ENCODE measurements at regions not wholly inside any gene's neighbourhood (a gene's known extent, or its start where the extent isn't known, plus 50 kb on each side); places are given as distances from the start of the nearest gene placed in this dataset.
A peak's percentile ranks its signal among the peaks of the same experiment; 100 is the strongest.

DNA sequence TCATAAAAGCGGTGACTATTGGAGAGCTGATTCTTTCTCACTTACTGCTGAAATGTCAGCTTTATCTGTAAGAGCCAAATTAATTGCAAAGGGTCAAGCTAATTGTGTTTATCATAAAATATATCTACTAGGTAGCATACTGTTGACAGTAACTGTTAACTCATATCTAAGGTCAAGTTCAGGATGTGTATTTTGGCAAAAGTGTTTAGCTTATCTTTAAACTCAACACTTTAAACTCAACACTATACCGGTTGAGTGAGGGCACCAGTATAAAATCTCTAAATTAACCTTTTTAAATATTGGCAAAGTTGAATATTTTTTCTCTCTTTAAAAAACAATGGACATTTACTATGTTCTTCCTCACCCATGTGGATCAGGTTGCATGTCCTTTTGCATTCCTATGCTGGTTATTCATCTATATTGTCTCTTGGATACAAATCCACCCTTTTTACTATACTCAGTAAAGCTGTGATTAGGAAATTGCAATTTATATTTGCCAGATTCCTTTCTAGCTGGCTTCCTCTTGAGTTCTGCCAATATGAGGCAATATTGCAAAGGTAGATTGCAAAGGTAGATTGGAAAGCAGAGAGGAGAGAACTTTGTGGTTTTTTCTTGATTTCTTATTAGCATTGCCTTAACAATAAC, 344.6 kb upstream of the DCBLD2 start:
- Histone ChIP-seq H3K4me1 (peaks cover 4 to 45% (median 4%) of the 10 kb centered on the region in 3 donors), H3K27ac (no peak overlapping the region), H3K36me3 (no peaks in the 10 kb centered on the region), H3K27me3 (no peaks in the 10 kb centered on the region), H3K4me3 (no peak overlapping the region), H3K9me3 (no peaks in the 10 kb centered on the region)
- 66 to 68% methylated on average over 2 of the region's 2 CpGs for WGBS, 2 donors
- TF ChIP-seq, protein P1, sequence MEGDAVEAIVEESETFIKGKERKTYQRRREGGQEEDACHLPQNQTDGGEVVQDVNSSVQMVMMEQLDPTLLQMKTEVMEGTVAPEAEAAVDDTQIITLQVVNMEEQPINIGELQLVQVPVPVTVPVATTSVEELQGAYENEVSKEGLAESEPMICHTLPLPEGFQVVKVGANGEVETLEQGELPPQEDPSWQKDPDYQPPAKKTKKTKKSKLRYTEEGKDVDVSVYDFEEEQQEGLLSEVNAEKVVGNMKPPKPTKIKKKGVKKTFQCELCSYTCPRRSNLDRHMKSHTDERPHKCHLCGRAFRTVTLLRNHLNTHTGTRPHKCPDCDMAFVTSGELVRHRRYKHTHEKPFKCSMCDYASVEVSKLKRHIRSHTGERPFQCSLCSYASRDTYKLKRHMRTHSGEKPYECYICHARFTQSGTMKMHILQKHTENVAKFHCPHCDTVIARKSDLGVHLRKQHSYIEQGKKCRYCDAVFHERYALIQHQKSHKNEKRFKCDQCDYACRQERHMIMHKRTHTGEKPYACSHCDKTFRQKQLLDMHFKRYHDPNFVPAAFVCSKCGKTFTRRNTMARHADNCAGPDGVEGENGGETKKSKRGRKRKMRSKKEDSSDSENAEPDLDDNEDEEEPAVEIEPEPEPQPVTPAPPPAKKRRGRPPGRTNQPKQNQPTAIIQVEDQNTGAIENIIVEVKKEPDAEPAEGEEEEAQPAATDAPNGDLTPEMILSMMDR (IDR thresholded peaks at IDR 0.05), result no peak
- no peak for TF ChIP-seq POLR2A (IDR thresholded peaks at IDR 0.05)
- intact Hi-C loops (cut with DNase I), result no loop called here
- no peak for DNase-seq

DNA sequence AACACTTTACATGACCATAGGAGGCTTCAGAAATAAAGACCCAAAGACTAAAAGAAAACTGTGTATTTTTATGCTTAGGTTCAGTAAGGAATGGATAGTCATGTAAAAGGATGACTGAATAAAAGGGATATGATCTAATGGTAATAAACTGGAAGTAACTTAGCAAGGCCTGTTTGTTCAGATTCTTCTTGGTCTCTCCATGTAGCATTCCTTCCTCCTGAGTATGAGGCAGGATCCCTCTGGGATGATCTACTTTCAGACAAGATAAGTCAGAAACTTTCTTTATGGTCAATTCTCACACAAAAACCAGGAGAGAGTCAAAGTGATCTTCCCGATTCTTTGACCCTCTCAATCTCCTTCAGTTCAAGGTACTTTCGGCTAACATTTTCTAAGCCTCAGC, 340.8 kb upstream of the DCBLD2 start:
- no peak for TF ChIP-seq POLR2A (IDR thresholded peaks at IDR 0.05)
- TF ChIP-seq, protein P1 (IDR thresholded peaks at IDR 0.05), result no peak
- H3K9me3 ChIP-seq, result no peaks in the 10 kb centered on the region

DNA sequence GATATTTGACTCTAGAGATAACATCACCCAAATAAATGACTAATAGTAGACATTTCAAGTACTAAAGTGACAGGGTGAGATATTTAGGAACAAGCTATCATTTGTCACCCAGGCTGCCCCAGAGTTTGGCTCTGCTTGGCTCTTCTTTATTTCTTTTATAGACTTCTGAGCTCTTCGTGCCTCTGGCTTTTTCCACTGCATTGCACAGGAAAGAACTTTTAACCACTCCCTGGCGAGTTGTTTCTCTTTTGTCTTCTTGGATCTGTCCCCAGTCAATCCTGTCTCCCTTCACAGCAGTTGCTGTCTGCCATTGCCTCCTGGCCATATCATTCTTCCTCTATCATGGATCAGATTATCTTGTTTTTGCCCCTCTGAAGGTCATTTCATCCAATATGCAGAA, 339.2 kb upstream of the DCBLD2 start:
- no peak for DNase-seq
- Histone ChIP-seq H3K27ac (peak overlapping the region in 2 of 4 donors; percentile 29 to 61), H3K9me3 (no peaks in the 10 kb centered on the region), H3K4me3 (no peak overlapping the region), H3K4me1 (peaks cover 0 to 7% (median 0%) of the 10 kb centered on the region in 3 donors), H3K27me3 (no peaks in the 10 kb centered on the region), H3K36me3 (no peaks in the 10 kb centered on the region)
- no peak for TF ChIP-seq POLR2A (IDR thresholded peaks at IDR 0.05)
- TF ChIP-seq, protein P1 (IDR thresholded peaks at IDR 0.05), result no peak
- 10 to 28% methylated on average over 2 of the region's 2 CpGs for WGBS, 2 donors
- intact Hi-C loops (cut with DNase I), result no loop called here

More for the DNA sequence above, 340.8 kb upstream of the DCBLD2 start:
- no peak overlapping the region for H3K27ac ChIP-seq
- H3K27me3 ChIP-seq, result no peaks in the 10 kb centered on the region
- H3K4me1 ChIP-seq, result peaks cover 0 to 17% (median 0%) of the 10 kb centered on the region in 3 donors
- WGBS, 2 donors, result 97 to 98% methylated on average over 2 of the region's 2 CpGs
- H3K36me3 ChIP-seq, result no peaks in the 10 kb centered on the region
- no peak overlapping the region for H3K4me3 ChIP-seq
- intact Hi-C loops (cut with DNase I), result no loop called here
- DNase-seq, result no peak

DNA sequence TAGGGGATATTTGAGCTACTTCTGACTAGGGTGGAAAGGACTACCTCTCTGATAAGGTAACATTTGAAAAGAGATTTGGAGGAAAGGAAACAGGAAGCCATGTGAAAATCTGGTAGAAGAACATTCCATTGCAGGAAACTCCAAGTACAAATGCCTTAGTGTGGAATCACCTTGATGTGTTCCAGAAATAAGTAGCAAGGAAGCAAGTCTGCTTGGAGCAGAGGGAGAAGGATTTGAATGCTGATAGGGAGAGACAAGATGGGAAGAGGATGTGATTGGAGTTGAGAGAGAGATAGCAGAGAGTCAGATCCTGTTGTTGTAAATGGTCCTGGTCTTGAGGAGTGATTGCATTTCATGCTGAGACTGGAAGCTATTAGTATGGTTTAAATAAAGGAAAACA, 335.1 kb upstream of the DCBLD2 start:
- Histone ChIP-seq H3K27me3 (no peaks in the 10 kb centered on the region), H3K9me3 (no peaks in the 10 kb centered on the region), H3K36me3 (no peaks in the 10 kb centered on the region), H3K4me1 (peaks cover 0 to 7% (median 0%) of the 10 kb centered on the region in 3 donors), H3K27ac (no peak overlapping the region), H3K4me3 (no peak overlapping the region)
- no peak for DNase-seq
- intact Hi-C loops (cut with DNase I), result no loop called here
- TF ChIP-seq POLR2A (IDR thresholded peaks at IDR 0.05), result no peak
- TF ChIP-seq, protein P1 (IDR thresholded peaks at IDR 0.05), result no peak

DNA sequence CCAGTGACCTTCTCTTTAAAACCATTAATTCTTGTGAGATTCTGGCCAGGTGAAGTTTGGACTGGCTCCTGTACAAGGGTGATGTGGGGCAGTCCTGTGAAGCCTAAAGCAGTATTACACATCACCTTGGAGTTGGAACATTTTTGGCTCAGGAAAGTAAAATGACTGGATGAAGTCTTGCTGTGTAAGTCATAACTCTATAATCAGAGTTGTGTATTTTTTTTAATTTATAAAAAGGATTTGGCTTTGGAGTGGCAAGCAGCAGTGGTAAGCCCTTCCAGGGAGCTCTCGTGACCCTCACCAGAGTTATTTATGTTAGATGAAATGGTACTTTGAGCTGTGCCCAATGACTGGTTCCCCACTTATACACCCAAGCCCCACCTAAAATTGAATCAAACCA, 331.2 kb upstream of the DCBLD2 start:
- WGBS, 2 donors, result 46 to 50% methylated on average over 1 of the region's 1 CpG
- TF ChIP-seq, protein P1 (IDR thresholded peaks at IDR 0.05), result no peak
- TF ChIP-seq POLR2A (IDR thresholded peaks at IDR 0.05), result no peak
- no peak overlapping the region for H3K4me3 ChIP-seq

More for the DNA sequence above, 331.2 kb upstream of the DCBLD2 start:
- DNase-seq, result no peak
- no peaks in the 10 kb centered on the region for H3K4me1 ChIP-seq
- intact Hi-C loops (cut with DNase I), result no loop called here
- no peaks in the 10 kb centered on the region for H3K27me3 ChIP-seq
- H3K9me3 ChIP-seq, result no peaks in the 10 kb centered on the region
- no peaks in the 10 kb centered on the region for H3K36me3 ChIP-seq
- H3K27ac ChIP-seq, result no peak overlapping the region

All from esophagus squamous epithelium (tissue), 5 donors.